Mucosa of descending colon (tissue), 3 donors: ENCODE measurements at regions not wholly inside any gene's neighbourhood (a gene's known extent, or its start where the extent isn't known, plus 50 kb on each side); places are given as distances from the start of the nearest gene placed in this dataset.
"Not testable (repeated sequence)": the region's sequence is repeated elsewhere in the genome, so short reads cannot be mapped to it uniquely, and the experiment has no call there.

Experiments
- ATAC-seq: fragments of 200-7000 bp; cut with Tn5 transposase; one replicate; pipeline ENCODE4 v1.9.1; 2020; ENCODE audit warnings: mild to moderate bottlenecking, moderate library complexity
- DNase-seq, 3 donors: peaks; one replicate each; pipeline ENCODE4 v3.0.0-alpha.2; 2020
- H3K36me3 ChIP-seq: fragments of 200-600 bp; one replicate; pipeline ENCODE4 v1.8.0; 2021; ENCODE audit warnings: low read depth, mild to moderate bottlenecking
- H3K4me1 ChIP-seq: fragments of 200-600 bp; one replicate; pipeline ENCODE4 v1.8.0; 2021; ENCODE audit warnings: low read depth, mild to moderate bottlenecking
- H3K4me3 ChIP-seq: fragments of 200-600 bp; one replicate; pipeline ENCODE4 v1.8.0; 2021; ENCODE audit warnings: mild to moderate bottlenecking
- H3K9me3 ChIP-seq: fragments of 200-600 bp; one replicate; pipeline ENCODE4 v1.8.0; 2021; ENCODE audit warnings: mild to moderate bottlenecking
- CTCF ChIP-seq: fragments of 200-600 bp; IDR thresholded peaks from one replicate; pipeline ENCODE4 v1.8.0; 2022; ENCODE audit warnings: antibody characterized with exemption, mild to moderate bottlenecking
- intact Hi-C, 2 donors: fragments of 100-400 bp; cut with DNase I in 1 of 2; cut with micrococcal nuclease in 1 of 2; formaldehyde crosslinking; loops; one replicate each; pipeline versions ENCODE4 v1.11.0 to v1.11.1; 2022; cut with DNase I, micrococcal nuclease
- donor health status: DM: no; HTN: no; CAD: no; lungs with moderate emphysema.
- donor health status: DM: no; HTN: no; CAD: no.
- donor health status: DM: no; HTN: yes; CAD: no.

DNA sequence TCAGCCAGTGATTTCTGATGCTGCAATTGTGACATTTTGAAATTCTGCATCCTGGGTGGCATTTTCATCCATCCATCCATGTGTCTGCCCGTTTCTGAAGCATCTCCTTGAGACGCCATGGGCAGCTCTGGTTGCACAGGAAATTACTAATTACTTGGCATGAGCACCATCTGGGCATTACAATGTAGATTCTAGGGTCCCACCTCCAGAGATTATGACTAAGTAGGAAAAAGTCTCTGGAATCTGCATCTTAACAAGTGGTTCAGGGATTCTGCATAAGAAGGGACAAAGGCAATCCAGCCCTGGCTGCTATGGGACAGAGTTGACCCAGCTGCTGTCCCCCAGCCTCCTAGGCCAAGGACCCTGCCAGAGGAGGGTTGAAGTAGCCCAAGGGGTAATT, 65.3 kb downstream of the CUZD1 start:
- no peak overlapping the region for H3K4me3 ChIP-seq
- DNase-seq (no peak), ATAC-seq (no peak)
- intact Hi-C loops, result no loop called here
- H3K36me3 ChIP-seq, result no peaks in the 10 kb centered on the region
- H3K9me3 ChIP-seq, result no peaks in the 10 kb centered on the region
- no peak for TF ChIP-seq CTCF
- no peaks in the 10 kb centered on the region for H3K4me1 ChIP-seq

DNA sequence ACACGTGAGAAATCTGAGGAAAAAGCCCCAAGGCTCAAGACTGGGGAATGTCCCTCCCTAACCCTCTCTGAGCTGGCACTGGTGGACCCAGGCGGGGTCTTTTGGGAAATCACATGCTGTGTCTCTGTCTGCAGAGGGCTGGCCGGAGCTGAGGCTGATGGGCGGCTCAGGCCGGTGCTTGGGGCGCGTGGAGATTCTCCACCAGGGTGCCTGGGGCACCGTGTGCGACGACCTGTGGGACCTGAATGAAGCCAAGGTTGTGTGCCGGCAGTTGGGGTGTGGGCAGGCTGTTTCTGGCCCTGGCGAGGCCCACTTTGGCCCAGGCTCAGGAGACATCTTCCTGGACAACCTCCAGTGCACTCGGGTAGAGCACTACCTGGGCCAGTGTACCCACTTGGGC, 65.7 kb downstream of the CUZD1 start:
- ATAC-seq (no peak), DNase-seq (no peak)
- no peak for TF ChIP-seq CTCF
- H3K4me1 ChIP-seq, result no peaks in the 10 kb centered on the region
- intact Hi-C loops, result no loop called here
- H3K36me3 ChIP-seq, result no peaks in the 10 kb centered on the region
- no peak overlapping the region for H3K4me3 ChIP-seq
- H3K9me3 ChIP-seq, result no peaks in the 10 kb centered on the region

- ATAC-seq, result no peak
- no peak overlapping the region for H3K4me3 ChIP-seq
- no peaks in the 10 kb centered on the region for H3K4me1 ChIP-seq
- H3K9me3 ChIP-seq, result no peaks in the 10 kb centered on the region
- TF ChIP-seq CTCF, result no peak
- no peaks in the 10 kb centered on the region for H3K36me3 ChIP-seq
- DNase-seq, result peak in 1 of 3 donors; percentile 34
- intact Hi-C loops, result no loop called here
These were observed 68.1 kb downstream of the CUZD1 start for GRCh38 chr10:122777515-122778059.

DNA sequence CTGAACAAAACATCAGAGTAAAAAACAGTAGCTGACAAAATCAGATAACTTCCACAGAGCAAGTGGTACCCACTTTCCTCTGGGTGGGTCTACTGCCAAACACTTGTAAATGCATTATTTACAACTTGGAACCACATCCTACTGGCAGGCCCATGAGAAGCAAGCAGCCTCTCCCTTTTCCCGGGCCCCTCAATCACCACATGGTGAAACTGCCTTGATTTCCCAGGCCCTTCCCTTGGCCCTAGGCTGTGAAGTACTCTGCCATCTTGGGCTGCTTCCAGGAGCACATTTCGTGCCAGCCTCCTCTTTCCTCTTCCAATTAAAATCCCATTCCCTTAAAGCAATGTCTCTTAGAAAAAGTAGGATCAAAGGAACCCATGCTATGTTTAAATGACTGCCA, 71.4 kb downstream of the CUZD1 start:
- ATAC-seq, result no peak
- Histone ChIP-seq H3K4me3 (no peak overlapping the region), H3K36me3 (no peaks in the 10 kb centered on the region), H3K4me1 (no peaks in the 10 kb centered on the region), H3K9me3 (no peaks in the 10 kb centered on the region)
- TF ChIP-seq CTCF, result no peak
- no peak for DNase-seq
- intact Hi-C loops, result no loop called here

- H3K9me3 ChIP-seq, H3K4me3 ChIP-seq, H3K4me1 ChIP-seq, H3K36me3 ChIP-seq, DNase-seq, intact Hi-C loops, ATAC-seq: not testable (repeated sequence)
These were observed 71.8 kb upstream of the C10orf120 start for GRCh38 chr10:122771404-122771803.

- Histone ChIP-seq H3K4me3 (no peak overlapping the region), H3K9me3 (no peaks in the 10 kb centered on the region), H3K36me3 (no peaks in the 10 kb centered on the region), H3K4me1 (no peaks in the 10 kb centered on the region)
- no peak for TF ChIP-seq CTCF
- DNase-seq (no peak), ATAC-seq (no peak)
- intact Hi-C loops, result no loop called here
These were observed 68.7 kb upstream of the C10orf120 start for GRCh38 chr10:122768389-122768745.
